ENCODE measurements at regions not wholly inside any gene's neighbourhood (a gene's known extent, or its start where the extent isn't known, plus 50 kb on each side); places are given as distances from the start of the nearest gene placed in this dataset.

GRCh38 chr4:34200535-34200934 lies 2043.8 kb downstream of the ARAP2 start:
- TF ChIP-seq CTCF (IDR thresholded peaks at IDR 0.05; ENCODE audit: low read length) (no peak), EZH2 (IDR thresholded peaks at IDR 0.05; ENCODE audit: borderline replicate concordance, low read length) (no peak)

Data from OCI-LY1 (cell line).